SU-DHL-6 (cell line): ENCODE measurements at regions not wholly inside any gene's neighbourhood (a gene's known extent, or its start where the extent isn't known, plus 50 kb on each side); places are given as distances from the start of the nearest gene placed in this dataset.

Experiments used
- CTCF ChIP-seq: fragments of 200-600 bp; sonication (generic); IDR thresholded peaks from one replicate; pipeline ENCODE4 v1.5.1; 2017; ENCODE audit warnings: antibody characterized with exemption, mild to moderate bottlenecking, low read length, moderate library complexity; ENCODE audit not compliant: insufficient read depth, poor library complexity, severe bottlenecking
- EZH2phosphoT487 ChIP-seq: fragments of 200-600 bp; sonication (generic), shearing (Covaris generic); conservative IDR thresholded peaks from 2 replicates; pipeline ENCODE4 v1.6.1; 2018; ENCODE audit warnings: mild to moderate bottlenecking, antibody characterized with exemption, low read length, moderate library complexity, mixed read lengths

- TF ChIP-seq CTCF (no peak), EZH2phosphoT487 (no peak)
These were observed 1060.6 kb upstream of the NCAM2 start for GRCh38 chr21:19937619-19938018.
